ENCODE measurements at regions not wholly inside any gene's neighbourhood (a gene's known extent, or its start where the extent isn't known, plus 50 kb on each side); places are given as distances from the start of the nearest gene placed in this dataset.

GRCh38 chr3:10599017-10599416, 93.6 kb upstream of the ATP2B2 start:
- TF ChIP-seq CTCF (IDR thresholded peaks at IDR 0.05) (no peak), POLR2A (IDR thresholded peaks at IDR 0.05) (no peak)
